K562 (cell line): ENCODE measurements at regions not wholly inside any gene's neighbourhood (a gene's known extent, or its start where the extent isn't known, plus 50 kb on each side); places are given as distances from the start of the nearest gene placed in this dataset.

Experiments used
- ATAC-seq: fragments of 200-7000 bp; cut with Tn5 transposase; 3 replicates; pipeline ENCODE4 v1.9.1; 2020; ENCODE audit warnings: moderate library complexity
- BruUV-seq: library from RNA; stranded (reverse); fragments of 400-500 nt; replicated peaks from 2 replicates; lab custom pipeline; 2021; lab: Mats Ljungman, UMichigan
- CTCF ChIA-PET: fragments of 300-600 bp; formaldehyde crosslinking; extraction: SDS; loops from one replicate; lab custom pipeline; 2021; ENCODE audit warnings: low intra/inter-chr PET ratio; lab: Yijun Ruan, JAX
- POLR2A ChIA-PET: fragments of 300-600, 350-650 bp; sonication (Branson Sonifier 250); formaldehyde crosslinking; extraction: SDS; loops from one replicate; lab custom pipeline; 2021; ENCODE audit warnings: antibody characterized with exemption, inconsistent platforms; lab: Yijun Ruan, JAX
- DNase-seq, 4 experiments: peaks; one replicate each; pipeline versions ENCODE4 v3.0.0 to v3.0.0-alpha.2; 2011 to 2018; ENCODE audit warnings: low spot score in 3 of 4, mixed read lengths in 3 of 4; ENCODE audit errors: extremely low read depth in 1 of 4
- FAIRE-seq: peaks from 2 replicates; lab custom pipeline; 2011; peaks lifted over from hg19 to GRCh38; lab: Jason Lieb, UNC
- H2AFZ ChIP-seq: 2 replicates; pipeline ENCODE4 v1.6.0; 2011; ENCODE audit warnings: low read depth, low read length, control low read depth, inconsistent platforms
- H3K27ac ChIP-seq: fragments of 200-600 bp; 3 replicates; pipeline ENCODE4 v1.8.0; 2011; ENCODE audit warnings: low read depth, mild to moderate bottlenecking, control low read depth, inconsistent platforms, low read length, moderate library complexity, mixed read lengths; ENCODE audit errors: extremely low read depth
- H3K27me3 ChIP-seq, 2 experiments: fragments of 300-600 bp in 1 of 2; 2 replicates in 1 of 2; 3 replicates in 1 of 2; pipeline versions ENCODE4 v1.6.0 to v1.8.0; 2011; ENCODE audit warnings: inconsistent platforms in 2 of 2, low read length in 2 of 2, mild to moderate bottlenecking in 1 of 2, mixed read lengths in 1 of 2, moderate library complexity in 1 of 2; ENCODE audit not compliant: control insufficient read depth in 2 of 2, insufficient read depth in 2 of 2
- H3K36me3 ChIP-seq: fragments of 300-600 bp; 3 replicates; pipeline ENCODE4 v1.8.0; 2011; ENCODE audit warnings: mild to moderate bottlenecking, low read length, inconsistent platforms; ENCODE audit not compliant: control insufficient read depth, insufficient read depth
- H3K4me1 ChIP-seq, 2 experiments: fragments of 200-600 bp in 1 of 2; replicated peaks in 1 of 2; 2 replicates in 1 of 2; 3 replicates in 1 of 2; pipeline versions ENCODE4 v1.5.1 to v1.8.0; 2011; ENCODE audit warnings: inconsistent platforms in 2 of 2, low read length in 2 of 2, mild to moderate bottlenecking in 1 of 2, mixed read lengths in 1 of 2, moderate library complexity in 1 of 2; ENCODE audit not compliant: control insufficient read depth in 2 of 2, insufficient read depth in 2 of 2
- H3K4me2 ChIP-seq: 2 replicates; pipeline ENCODE4 v1.6.1; 2011; ENCODE audit warnings: low read length, control low read depth, inconsistent platforms, mixed read lengths; ENCODE audit not compliant: insufficient read depth
- H3K4me3 ChIP-seq: fragments of 200-600 bp; sonication (generic), shearing (Covaris generic); 2 replicates; pipeline ENCODE4 v1.5.1; 2016; ENCODE audit warnings: control low read depth, inconsistent platforms
- H3K79me2 ChIP-seq: fragments of 200-600 bp; 3 replicates; pipeline ENCODE4 v1.8.0; 2011; ENCODE audit warnings: low read length, inconsistent platforms; ENCODE audit not compliant: control insufficient read depth, insufficient read depth
- H3K9ac ChIP-seq, 2 experiments: 2 replicates each; pipeline versions ENCODE4 v1.6.0 to v1.6.1; 2011; ENCODE audit warnings: low read depth in 2 of 2, low read length in 2 of 2, control low read depth in 1 of 2, inconsistent platforms in 1 of 2, mild to moderate bottlenecking in 1 of 2, mixed read lengths in 1 of 2; ENCODE audit not compliant: insufficient read depth in 1 of 2
- H3K9me1 ChIP-seq: one replicate; pipeline ENCODE4 v1.6.0; 2011; ENCODE audit warnings: inconsistent platforms, mild to moderate bottlenecking, low read length, moderate library complexity; ENCODE audit not compliant: control insufficient read depth, insufficient read depth
- H3K9me3 ChIP-seq: replicated peaks from 2 replicates; pipeline ENCODE4 v1.5.1; 2011; ENCODE audit warnings: low read depth, low read length, inconsistent platforms; ENCODE audit not compliant: control insufficient read depth, insufficient read depth
- H4K20me1 ChIP-seq: replicated peaks from 2 replicates; pipeline ENCODE4 v1.6.1; 2011; ENCODE audit warnings: low read length, inconsistent platforms, mixed read lengths; ENCODE audit not compliant: control insufficient read depth, insufficient read depth
- CHAMP1 ChIP-seq: fragments of 450-650 bp; IDR thresholded peaks from 2 replicates; pipeline ENCODE4 v1.6.1; 2016; ENCODE audit warnings: mild to moderate bottlenecking
- L3MBTL2 ChIP-seq: fragments of 450-650 bp; IDR thresholded peaks from 2 replicates; pipeline ENCODE4 v1.6.1; 2016; ENCODE audit warnings: mild to moderate bottlenecking, moderate library complexity
- NR1H2 ChIP-seq: sonication (generic); formaldehyde crosslinking; IDR thresholded peaks from 2 replicates; pipeline ENCODE4 v1.4.0; 2020; ENCODE audit warnings: mild to moderate bottlenecking, missing genetic modification reagents
- POLR2B ChIP-seq: fragments of 450-650 bp; IDR thresholded peaks from 2 replicates; pipeline ENCODE4 v1.6.1; 2018; ENCODE audit warnings: low read depth; ENCODE audit not compliant: partially characterized antibody
- SAP30 ChIP-seq: fragments of 200-600 bp; sonication (generic); IDR thresholded peaks from 2 replicates; pipeline ENCODE4 v1.6.1; 2012; ENCODE audit warnings: borderline replicate concordance, low read depth, mild to moderate bottlenecking, moderate library complexity, low read length, control low read depth, inconsistent platforms; ENCODE audit not compliant: insufficient read depth, poor library complexity, severe bottlenecking
- SIN3B ChIP-seq: fragments of 450-650 bp; IDR thresholded peaks from 2 replicates; pipeline ENCODE4 v1.6.1; 2017; ENCODE audit warnings: low read depth, mild to moderate bottlenecking, moderate library complexity
- SMARCA5 ChIP-seq: fragments of 450-650 bp; IDR thresholded peaks from 2 replicates; pipeline ENCODE4 v1.6.1; 2016
- SRSF7 ChIP-seq: fragments of 200-400 bp; formaldehyde crosslinking; optimal IDR thresholded peaks from 2 replicates; pipeline ENCODE3; 2017; ENCODE audit warnings: mild to moderate bottlenecking, low read depth, low read length
- STAG1 ChIP-seq: sonication (generic); formaldehyde crosslinking; IDR thresholded peaks from 2 replicates; pipeline ENCODE4 v1.5.0; 2020; ENCODE audit warnings: missing genetic modification reagents, borderline replicate concordance
- TAL1 ChIP-seq: fragments of 450-650 bp; IDR thresholded peaks from 2 replicates; pipeline ENCODE4 v1.6.1; 2016; ENCODE audit warnings: mild to moderate bottlenecking
- TFE3 ChIP-seq: fragments of 450-650 bp; formaldehyde crosslinking; IDR thresholded peaks from 2 replicates; pipeline ENCODE4 v1.4.0; 2020; ENCODE audit warnings: mild to moderate bottlenecking, mixed read lengths
- ZBTB11 ChIP-seq, 3 experiments: fragments of 200-800 bp in 1 of 3; fragments of 250-450 bp in 1 of 3; fragments of 450-650 bp in 1 of 3; sonication (Bioruptor Pico) in 1 of 3; sonication (Bioruptor generic) in 1 of 3; formaldehyde crosslinking in 1 of 3; IDR thresholded peaks; 2 replicates each; pipeline versions ENCODE4 v1.6.1 to v1.8.0; 2016 to 2022; ENCODE audit warnings: mild to moderate bottlenecking in 2 of 3, missing genetic modification characterization in 2 of 3, missing compliant biosample characterization in 1 of 3, moderate library complexity in 1 of 3
- ZFP30 ChIP-seq: fragments of 250-450 bp; sonication (Bioruptor Pico); IDR thresholded peaks from 2 replicates; pipeline ENCODE4 v1.8.0; 2022; ENCODE audit warnings: moderate library complexity, mild to moderate bottlenecking, inconsistent platforms, borderline replicate concordance
- ZNF133 ChIP-seq: fragments of 250-450 bp; sonication (Bioruptor Pico); IDR thresholded peaks from 2 replicates; pipeline ENCODE4 v1.4.0; 2020; ENCODE audit warnings: mild to moderate bottlenecking
- ZNF830 ChIP-seq: fragments of 250-450 bp; sonication (Bioruptor Pico); IDR thresholded peaks from 2 replicates; pipeline ENCODE4 v1.5.0; 2021; ENCODE audit warnings: mild to moderate bottlenecking
- WGBS: fragments of 100-300 bp; shearing (Covaris generic); methylation state at CpG from one replicate; pipeline ENCODE4 v1.1.6; 2016; ENCODE audit warnings: low coverage, mixed read lengths; ENCODE audit not compliant: insufficient coverage; ENCODE audit errors: missing lambda C conversion rate; 5-methylcytosine and 5-hydroxymethylcytosine counted together
- in situ Hi-C: fragments of 300-500 bp; cut with MboI; formaldehyde crosslinking; loops from 4 replicates; pipeline ENCODE4 v1.15.0; 2018; ENCODE audit warnings: inconsistent platforms, mixed read lengths
- intact Hi-C: fragments of 100-400 bp; cut with micrococcal nuclease; formaldehyde crosslinking; loops from 2 replicates; pipeline ENCODE4 v1.14.2; 2022

GRCh38 chr3:74539876-74540275 is 74.6 kb downstream of the CNTN3 start:
- Histone ChIP-seq H3K4me1 (no peaks in the 10 kb centered on the region), H3K36me3 (no peaks in the 10 kb centered on the region), H3K4me3 (no peak overlapping the region), H3K27ac (no peak overlapping the region), H3K79me2 (no peaks in the 10 kb centered on the region), H3K9me3 (no peaks in the 10 kb centered on the region), H3K9ac (no peak overlapping the region), H3K4me2 (no peak overlapping the region), H3K27me3 (no peaks in the 10 kb centered on the region), H4K20me1 (no peaks in the 10 kb centered on the region), H3K9me1 (no peaks in the 10 kb centered on the region), H2AFZ (no peak overlapping the region)
- in situ Hi-C loops (no loop called here), intact Hi-C loops (no loop called here)
- no peak for FAIRE-seq
- ChIA-PET POLR2A (no interaction called here), CTCF (no interaction called here)
- TF ChIP-seq TFE3 (CRISPR knock-in tag) (no peak), ZBTB11 (CRISPR knock-in tag; IDR thresholded peaks at IDR 0.05) (no peak), NR1H2 (CRISPR knock-in tag) (no peak), SIN3B (no peak), SMARCA5 (no peak), CHAMP1 (no peak), STAG1 (no peak), ZNF830 (CRISPR knock-in tag) (no peak), TAL1 (no peak), L3MBTL2 (no peak), ZFP30 (CRISPR knock-in tag) (no peak), SRSF7 (no peak), SAP30 (no peak), ZNF133 (CRISPR knock-in tag) (no peak), POLR2B (no peak)
- WGBS, result 0% methylated on average over 3 of the region's 3 CpGs
- BruUV-seq, result no TSS peak
- DNase-seq, result no peak
- ATAC-seq, result no peak
